HEK293T (cell line): ENCODE measurements at regions not wholly inside any gene's neighbourhood (a gene's known extent, or its start where the extent isn't known, plus 50 kb on each side); places are given as distances from the start of the nearest gene placed in this dataset.

Experiments
- CTCF ChIA-PET: fragments of 350-600 bp; formaldehyde crosslinking; extraction: SDS; loops from one replicate; lab custom pipeline; 2021; ENCODE audit warnings: antibody characterized with exemption, inconsistent platforms; lab: Yijun Ruan, JAX
- POLR2A ChIA-PET: fragments of 350-600 bp; formaldehyde crosslinking; extraction: SDS; loops from one replicate; lab custom pipeline; 2020; ENCODE audit warnings: antibody characterized with exemption, inconsistent platforms; lab: Yijun Ruan, JAX
- DNase-seq: peaks from one replicate; pipeline ENCODE4 v3.0.0; 2012; ENCODE audit warnings: mixed read lengths; ENCODE audit errors: extremely low spot score
- ARNT ChIP-seq: fragments of 450-650 bp; IDR thresholded peaks from 2 replicates; pipeline ENCODE4 v1.6.1; 2017; ENCODE audit warnings: mild to moderate bottlenecking
- BHLHE40 ChIP-seq: fragments of 450-650 bp; IDR thresholded peaks from 2 replicates; pipeline ENCODE4 v1.6.1; 2016; ENCODE audit warnings: mild to moderate bottlenecking, moderate library complexity, borderline replicate concordance
- CTBP1 ChIP-seq: fragments of 450-650 bp; IDR thresholded peaks from 2 replicates; pipeline ENCODE4 v1.6.1; 2016; ENCODE audit warnings: borderline replicate concordance
- ELF4 ChIP-seq: fragments of 450-650 bp; IDR thresholded peaks from 2 replicates; pipeline ENCODE4 v1.6.1; 2017; ENCODE audit warnings: antibody characterized with exemption
- FOXA1 ChIP-seq: fragments of 450-650 bp; IDR thresholded peaks from 2 replicates; pipeline ENCODE4 v1.6.1; 2016; ENCODE audit warnings: mild to moderate bottlenecking
- FOXK2 ChIP-seq: fragments of 450-650 bp; IDR thresholded peaks from 2 replicates; pipeline ENCODE4 v1.6.1; 2016; ENCODE audit warnings: mild to moderate bottlenecking
- FOXM1 ChIP-seq: fragments of 450-650 bp; IDR thresholded peaks from 2 replicates; pipeline ENCODE4 v1.6.1; 2017; ENCODE audit warnings: mild to moderate bottlenecking, borderline replicate concordance
- HDGF ChIP-seq: fragments of 450-650 bp; IDR thresholded peaks from 2 replicates; pipeline ENCODE4 v1.6.1; 2017; ENCODE audit warnings: antibody characterized with exemption, borderline replicate concordance
- L3MBTL2 ChIP-seq: fragments of 450-650 bp; conservative IDR thresholded peaks from 2 replicates; pipeline ENCODE4 v1.6.1; 2016; ENCODE audit warnings: mild to moderate bottlenecking
- LEF1 ChIP-seq: fragments of 450-650 bp; IDR thresholded peaks from 2 replicates; pipeline ENCODE4 v1.6.1; 2017; ENCODE audit warnings: mild to moderate bottlenecking, borderline replicate concordance
- NFRKB ChIP-seq: fragments of 450-650 bp; IDR thresholded peaks from 2 replicates; pipeline ENCODE4 v1.6.1; 2016; ENCODE audit warnings: mild to moderate bottlenecking, moderate library complexity
- SP1 ChIP-seq: fragments of 450-650 bp; IDR thresholded peaks from 2 replicates; pipeline ENCODE4 v1.6.1; 2017
- SUZ12 ChIP-seq: fragments of 450-650 bp; IDR thresholded peaks from 2 replicates; pipeline ENCODE4 v1.6.1; 2016; ENCODE audit warnings: mild to moderate bottlenecking
- TARDBP ChIP-seq: fragments of 450-650 bp; IDR thresholded peaks from 2 replicates; pipeline ENCODE4 v1.6.1; 2016
- ZNF384 ChIP-seq: fragments of 450-650 bp; IDR thresholded peaks from 2 replicates; pipeline ENCODE4 v1.6.1; 2016
- TF ChIP-seq, protein P1 (sequence below): fragments of 450-650 bp; IDR thresholded peaks from 2 replicates; pipeline ENCODE4 v1.6.1; 2016

DNA sequence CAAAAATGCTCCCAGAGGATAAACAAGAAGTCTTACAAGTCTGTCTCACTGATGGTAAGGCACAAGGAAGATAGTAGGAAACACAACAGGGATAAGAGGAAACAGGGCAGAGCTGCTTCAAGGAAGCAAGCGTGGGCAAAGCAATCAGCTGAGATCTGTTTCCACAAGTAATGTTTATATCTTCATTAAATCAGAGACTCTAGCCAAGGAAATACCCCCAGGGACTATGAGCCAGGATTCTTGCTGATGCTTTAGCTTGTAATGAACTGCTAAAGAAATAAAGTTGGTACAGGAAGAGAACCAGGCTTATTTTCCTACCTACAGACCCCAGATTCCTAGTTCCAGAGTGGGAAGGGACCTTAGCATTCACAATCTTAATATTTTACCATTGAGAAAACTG is 112.7 kb upstream of the C3orf80 start:
- no peak for DNase-seq
- TF ChIP-seq FOXK2, result no peak
- TF ChIP-seq FOXM1, result no peak
- TF ChIP-seq HDGF, result no peak
- ChIA-PET POLR2A (no interaction called here), CTCF (no interaction called here)

DNA sequence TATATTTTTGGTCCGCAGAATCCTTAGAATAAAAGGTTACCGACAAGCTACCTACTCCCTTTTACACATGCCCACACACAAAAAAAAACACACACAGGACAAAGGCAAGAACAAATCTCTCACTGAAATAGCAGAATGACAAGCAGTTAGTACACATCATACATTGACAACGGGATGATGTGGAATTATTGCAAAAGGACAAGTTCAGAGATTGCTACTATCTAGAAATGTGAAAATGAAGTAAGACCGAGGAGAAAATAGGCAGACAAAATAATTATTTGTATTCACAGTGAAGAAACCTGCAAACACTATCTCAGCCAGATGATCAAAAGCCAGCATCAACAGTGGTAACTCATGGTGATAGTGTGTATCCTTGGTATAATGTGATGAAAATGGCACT is 112.2 kb upstream of the C3orf80 start:
- CTCF ChIA-PET, result no interaction called here
- POLR2A ChIA-PET, result no interaction called here
- TF ChIP-seq FOXK2 (no peak), SUZ12 (no peak), ARNT (no peak), HDGF (no peak), FOXA1 (no peak), L3MBTL2 (no peak), SP1 (no peak), TARDBP (no peak), ELF4 (no peak), ZNF384 (no peak), FOXM1 (no peak), NFRKB (no peak), LEF1 (no peak)
- TF ChIP-seq, protein P1, sequence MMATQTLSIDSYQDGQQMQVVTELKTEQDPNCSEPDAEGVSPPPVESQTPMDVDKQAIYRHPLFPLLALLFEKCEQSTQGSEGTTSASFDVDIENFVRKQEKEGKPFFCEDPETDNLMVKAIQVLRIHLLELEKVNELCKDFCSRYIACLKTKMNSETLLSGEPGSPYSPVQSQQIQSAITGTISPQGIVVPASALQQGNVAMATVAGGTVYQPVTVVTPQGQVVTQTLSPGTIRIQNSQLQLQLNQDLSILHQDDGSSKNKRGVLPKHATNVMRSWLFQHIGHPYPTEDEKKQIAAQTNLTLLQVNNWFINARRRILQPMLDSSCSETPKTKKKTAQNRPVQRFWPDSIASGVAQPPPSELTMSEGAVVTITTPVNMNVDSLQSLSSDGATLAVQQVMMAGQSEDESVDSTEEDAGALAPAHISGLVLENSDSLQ, result no peak
- no peak for DNase-seq

DNA sequence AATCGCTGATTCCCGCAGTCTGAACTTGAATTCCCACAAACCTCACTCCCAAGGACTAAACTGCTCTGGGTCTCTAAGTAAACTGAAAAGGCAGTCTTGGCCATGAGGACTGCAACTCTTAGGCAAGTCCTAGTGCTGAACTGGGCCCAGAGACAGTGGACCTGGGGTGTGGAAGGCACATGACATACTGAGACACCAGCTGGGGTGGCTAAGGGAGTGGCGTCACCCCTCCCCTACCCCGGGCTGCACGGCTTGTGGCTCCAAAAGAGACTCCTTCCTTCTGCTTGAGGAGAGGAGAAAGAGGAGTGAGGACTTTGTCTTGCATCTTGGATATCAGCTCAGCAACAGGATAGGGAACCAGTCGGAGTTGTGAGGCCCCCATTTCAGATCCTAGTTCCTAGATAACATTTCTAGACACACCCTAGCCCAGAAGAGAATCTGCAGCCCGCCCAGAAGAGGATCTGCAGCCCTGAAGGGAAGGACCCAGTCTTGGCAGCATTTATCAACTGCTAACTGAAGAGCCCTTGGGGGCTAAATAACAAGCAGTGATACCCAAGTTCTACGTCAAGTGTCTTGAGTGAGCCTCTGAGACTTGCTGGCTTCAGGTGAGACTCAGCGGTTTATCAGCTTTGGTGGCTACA is 110.7 kb upstream of the C3orf80 start:
- no peak for DNase-seq
- ChIA-PET CTCF (no interaction called here), POLR2A (no interaction called here)
- TF ChIP-seq HDGF, result no peak
- no peak for TF ChIP-seq FOXM1
- no peak for TF ChIP-seq FOXA1
- no peak for TF ChIP-seq TARDBP
- TF ChIP-seq ZNF384, result no peak
- TF ChIP-seq CTBP1, result no peak
- TF ChIP-seq L3MBTL2, result no peak
- TF ChIP-seq ARNT, result no peak
- TF ChIP-seq FOXK2, result no peak
- no peak for TF ChIP-seq ELF4
- no peak for TF ChIP-seq BHLHE40
- TF ChIP-seq, protein P1, result no peak
- TF ChIP-seq SUZ12, result no peak
- TF ChIP-seq SP1, result no peak
- TF ChIP-seq NFRKB, result no peak

DNA sequence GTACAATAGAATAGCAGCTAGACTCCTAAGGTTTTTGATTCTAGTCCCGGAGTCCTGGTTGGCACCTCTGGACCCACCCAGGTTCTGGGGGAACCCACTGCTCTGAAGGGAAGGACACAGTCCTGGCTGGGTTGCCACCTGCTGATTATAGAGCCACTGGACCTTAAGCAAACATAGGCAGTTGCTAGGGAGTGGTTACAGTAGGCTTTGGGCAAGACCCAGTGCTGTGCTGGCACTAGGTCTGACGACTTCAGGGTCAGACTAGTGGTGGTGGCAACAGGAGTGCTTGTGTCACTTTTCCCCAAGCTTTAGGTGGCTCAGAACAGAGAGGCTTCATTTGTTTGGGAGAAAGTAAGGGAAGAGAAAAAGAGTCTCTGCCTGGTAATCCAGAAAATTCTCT is 109.8 kb upstream of the C3orf80 start:
- TF ChIP-seq CTBP1, result no peak
- TF ChIP-seq SUZ12, result no peak
- TF ChIP-seq SP1, result no peak
- no peak for TF ChIP-seq ELF4
- TF ChIP-seq, protein P1, result no peak
- no peak for TF ChIP-seq FOXM1
- no peak for TF ChIP-seq L3MBTL2
- ChIA-PET POLR2A (no interaction called here), CTCF (interaction anchor here (1.1 kb wide), 1 partner anchor 111 kb away, joined by 3 read pairs; no protein-coding TSS in a partner anchor)
- DNase-seq, result no peak

DNA sequence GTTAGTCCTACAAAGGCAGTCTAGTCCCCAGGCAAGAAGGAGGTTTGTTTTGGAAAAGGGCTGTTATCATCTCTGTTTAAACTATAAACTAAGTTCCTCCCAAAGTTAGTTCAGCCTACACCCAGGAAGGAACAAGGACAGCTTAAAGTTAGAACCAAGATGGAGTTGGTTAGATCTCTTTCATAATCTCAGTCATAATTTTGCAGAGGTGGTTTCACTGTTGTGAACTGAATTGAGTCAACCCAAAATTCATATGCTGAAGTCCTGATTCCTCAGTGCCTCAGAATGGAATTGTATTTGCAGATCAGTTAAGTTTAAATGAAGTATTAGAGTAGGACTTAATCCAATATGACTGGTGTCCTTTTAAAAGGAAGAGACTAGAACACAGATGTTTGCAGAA is 101.0 kb upstream of the C3orf80 start:
- no peak for DNase-seq
- ChIA-PET CTCF (no interaction called here), POLR2A (no interaction called here)
- TF ChIP-seq TARDBP (no peak), LEF1 (no peak)

DNA sequence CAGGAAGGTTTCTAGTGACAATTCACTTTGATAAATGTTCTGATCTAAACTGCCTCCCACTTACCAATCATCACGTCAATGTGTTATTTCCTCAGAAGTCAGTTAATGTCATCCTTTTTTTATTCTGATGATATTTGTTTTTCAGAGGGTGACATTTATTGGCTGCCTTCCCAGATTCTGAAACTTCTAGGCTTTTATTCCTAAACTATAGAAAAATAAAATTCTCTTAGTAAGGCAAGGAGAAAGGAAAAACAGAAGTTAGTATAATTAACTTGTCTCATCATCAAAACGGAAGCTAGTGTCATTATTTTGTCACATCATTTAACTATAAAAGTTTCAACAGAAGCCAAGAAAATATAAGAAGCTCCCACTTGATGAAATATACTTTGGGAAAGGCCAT is 100.0 kb upstream of the C3orf80 start:
- ChIA-PET POLR2A (no interaction called here), CTCF (no interaction called here)
- DNase-seq, result no peak
- TF ChIP-seq ZNF384 (no peak), FOXA1 (no peak), LEF1 (no peak), FOXM1 (no peak), SP1 (no peak), CTBP1 (no peak), ARNT (no peak), FOXK2 (no peak), SUZ12 (no peak), L3MBTL2 (no peak), ELF4 (no peak), HDGF (no peak)

DNA sequence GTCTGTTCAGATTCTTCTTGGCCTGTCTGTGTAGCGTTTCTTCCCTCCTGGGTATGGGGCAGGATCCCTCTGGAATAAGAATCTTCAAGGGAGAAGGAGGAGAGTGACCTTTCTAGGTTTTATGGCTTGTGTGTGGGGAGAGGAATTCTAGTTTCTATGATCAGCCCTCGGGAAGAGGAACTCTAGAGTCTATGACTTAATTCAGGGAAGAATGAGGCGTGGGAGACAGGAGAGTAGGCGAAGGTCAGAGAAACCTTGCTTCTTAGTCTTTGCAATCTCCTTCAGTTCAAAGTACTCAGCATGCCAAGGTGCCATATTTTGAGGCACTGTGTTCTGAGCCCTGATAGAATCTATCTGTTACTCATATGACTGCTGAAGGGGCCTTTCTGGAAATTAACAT is 99.2 kb upstream of the C3orf80 start:
- ChIA-PET POLR2A (no interaction called here), CTCF (interaction anchor here (0.6 kb wide), 1 partner anchor 285 kb away, joined by 3 read pairs; no protein-coding TSS in a partner anchor)
- no peak for TF ChIP-seq FOXK2
- no peak for TF ChIP-seq SP1
- no peak for TF ChIP-seq HDGF
- no peak for TF ChIP-seq CTBP1
- TF ChIP-seq L3MBTL2, result no peak
- TF ChIP-seq ARNT, result no peak

More for the DNA sequence above, 99.2 kb upstream of the C3orf80 start:
- DNase-seq, result no peak
